ENCODE measurements at regions not wholly inside any gene's neighbourhood (a gene's known extent, or its start where the extent isn't known, plus 50 kb on each side); places are given as distances from the start of the nearest gene placed in this dataset.
"Not testable (repeated sequence)": the region's sequence is repeated elsewhere in the genome, so short reads cannot be mapped to it uniquely, and the experiment has no call there.

DNA sequence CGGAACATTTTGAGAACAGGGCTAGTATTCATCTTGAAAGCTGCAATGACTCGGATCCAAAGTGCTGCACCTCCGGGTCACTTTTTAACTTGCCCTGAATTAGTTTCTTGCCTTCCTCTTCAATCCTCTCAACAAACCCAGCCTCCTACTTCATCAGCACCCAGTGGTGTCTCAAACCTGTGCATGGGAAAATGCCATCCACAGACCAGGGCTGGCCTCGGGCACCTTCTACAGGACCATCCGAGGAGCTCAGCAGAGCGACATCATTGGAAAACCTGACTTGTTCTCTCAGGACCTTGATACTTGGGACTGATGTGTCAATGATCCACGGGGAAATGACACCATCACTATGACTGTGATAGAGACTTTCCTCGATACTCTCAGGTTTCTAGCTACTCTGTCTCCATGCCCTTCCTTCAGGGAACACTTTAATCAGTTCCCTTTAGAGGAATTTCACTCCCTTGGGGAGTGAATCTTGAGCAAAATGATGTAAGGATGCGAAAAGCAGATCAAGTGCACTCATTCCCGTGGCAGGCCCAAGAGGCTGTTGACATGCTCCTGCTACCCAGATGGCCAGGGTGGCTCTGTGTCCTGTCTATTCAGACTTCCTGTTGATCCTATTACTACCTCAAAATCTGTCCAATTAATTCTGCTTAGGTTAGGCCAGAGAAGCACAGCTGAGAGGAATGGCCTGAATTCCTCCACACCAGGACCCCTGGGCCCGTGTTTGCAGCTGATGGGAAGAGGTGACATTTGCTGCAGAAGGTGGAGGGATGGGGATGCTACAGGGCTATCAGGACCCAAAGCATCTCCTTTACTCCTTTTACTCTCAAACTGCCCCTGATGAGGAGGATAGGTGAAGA is 96.5 kb upstream of the SLC25A48 start:
- no peaks in the 10 kb centered on the region for H3K4me1 ChIP-seq
- ATAC-seq, result no peak
- intact Hi-C loops (cut with DNase I), result no loop called here
- no peaks in the 10 kb centered on the region for H3K27me3 ChIP-seq
- no peak overlapping the region for H3K4me3 ChIP-seq
- no peak overlapping the region for H3K27ac ChIP-seq
- TF ChIP-seq, protein P1, sequence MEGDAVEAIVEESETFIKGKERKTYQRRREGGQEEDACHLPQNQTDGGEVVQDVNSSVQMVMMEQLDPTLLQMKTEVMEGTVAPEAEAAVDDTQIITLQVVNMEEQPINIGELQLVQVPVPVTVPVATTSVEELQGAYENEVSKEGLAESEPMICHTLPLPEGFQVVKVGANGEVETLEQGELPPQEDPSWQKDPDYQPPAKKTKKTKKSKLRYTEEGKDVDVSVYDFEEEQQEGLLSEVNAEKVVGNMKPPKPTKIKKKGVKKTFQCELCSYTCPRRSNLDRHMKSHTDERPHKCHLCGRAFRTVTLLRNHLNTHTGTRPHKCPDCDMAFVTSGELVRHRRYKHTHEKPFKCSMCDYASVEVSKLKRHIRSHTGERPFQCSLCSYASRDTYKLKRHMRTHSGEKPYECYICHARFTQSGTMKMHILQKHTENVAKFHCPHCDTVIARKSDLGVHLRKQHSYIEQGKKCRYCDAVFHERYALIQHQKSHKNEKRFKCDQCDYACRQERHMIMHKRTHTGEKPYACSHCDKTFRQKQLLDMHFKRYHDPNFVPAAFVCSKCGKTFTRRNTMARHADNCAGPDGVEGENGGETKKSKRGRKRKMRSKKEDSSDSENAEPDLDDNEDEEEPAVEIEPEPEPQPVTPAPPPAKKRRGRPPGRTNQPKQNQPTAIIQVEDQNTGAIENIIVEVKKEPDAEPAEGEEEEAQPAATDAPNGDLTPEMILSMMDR (IDR thresholded peaks at IDR 0.05), result no peak
- no peak for TF ChIP-seq POLR2A (IDR thresholded peaks at IDR 0.05)
- WGBS (ENCODE audit: insufficient coverage, low coverage, low lambda C conversion rate, missing lambda C conversion rate), result 68% methylated on average over 8 of the region's 11 CpGs
- no peak for DNase-seq
- H3K9me3 ChIP-seq, result no peaks in the 10 kb centered on the region
- no peaks in the 10 kb centered on the region for H3K36me3 ChIP-seq

DNA sequence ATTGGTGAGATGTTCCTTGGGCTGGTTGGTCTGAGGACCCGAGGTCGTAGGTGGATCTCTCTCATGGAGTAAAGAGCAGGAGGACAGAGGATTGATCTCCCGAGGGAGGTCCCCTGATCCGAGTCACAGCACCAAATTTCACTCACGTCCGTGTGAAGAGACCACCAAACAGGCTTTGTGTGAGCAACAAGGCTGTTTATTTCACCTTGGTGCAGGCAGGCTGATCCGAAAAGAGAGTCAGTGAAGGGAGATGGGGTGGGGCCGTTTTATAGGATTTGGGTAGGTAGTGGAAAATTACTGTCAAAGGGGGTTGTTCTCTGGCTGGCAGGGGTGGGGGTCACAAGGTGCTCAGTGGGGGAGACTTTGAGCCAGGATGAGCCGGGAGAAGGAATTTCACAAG is 97.5 kb upstream of the SLC25A48 start:
- intact Hi-C loops (cut with DNase I); H3K9me3 ChIP-seq; H3K4me3 ChIP-seq; ATAC-seq; DNase-seq; H3K36me3 ChIP-seq; H3K27me3 ChIP-seq; H3K27ac ChIP-seq; H3K4me1 ChIP-seq: not testable (repeated sequence)
- 32% methylated on average over 6 of the region's 9 CpGs for WGBS (ENCODE audit: insufficient coverage, low coverage, low lambda C conversion rate, missing lambda C conversion rate)

DNA sequence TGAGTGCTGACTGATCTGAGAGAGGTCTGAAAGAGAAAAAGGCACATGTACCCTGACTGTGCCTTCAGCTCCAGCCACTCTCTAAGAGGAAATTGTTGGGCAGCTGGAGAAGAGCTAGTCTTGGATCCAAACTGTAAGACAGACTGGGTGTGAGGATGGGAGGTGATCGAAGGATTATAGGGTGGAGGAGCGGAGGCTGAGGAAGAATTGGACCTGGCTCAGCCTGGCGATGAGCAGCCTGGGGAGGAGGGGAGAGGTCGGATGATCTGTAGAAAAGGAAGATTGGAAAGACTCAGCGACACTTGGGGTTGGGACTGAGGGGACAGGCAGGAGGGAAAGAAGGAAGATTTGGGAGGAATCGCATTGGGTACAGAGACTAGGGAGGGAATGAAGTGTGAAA is 98.6 kb upstream of the SLC25A48 start:
- intact Hi-C loops (cut with DNase I), result no loop called here
- no peaks in the 10 kb centered on the region for H3K27me3 ChIP-seq
- ATAC-seq (no peak), DNase-seq (no peak)
- no peaks in the 10 kb centered on the region for H3K36me3 ChIP-seq
- H3K9me3 ChIP-seq, result no peaks in the 10 kb centered on the region
- WGBS (ENCODE audit: insufficient coverage, low coverage, low lambda C conversion rate, missing lambda C conversion rate), result 69% methylated on average over 6 of the region's 6 CpGs
- H3K4me1 ChIP-seq, result no peaks in the 10 kb centered on the region
- TF ChIP-seq, protein P1 (IDR thresholded peaks at IDR 0.05), result no peak
- no peak for TF ChIP-seq POLR2A (IDR thresholded peaks at IDR 0.05)
- H3K27ac ChIP-seq, result no peak overlapping the region
- no peak overlapping the region for H3K4me3 ChIP-seq

DNA sequence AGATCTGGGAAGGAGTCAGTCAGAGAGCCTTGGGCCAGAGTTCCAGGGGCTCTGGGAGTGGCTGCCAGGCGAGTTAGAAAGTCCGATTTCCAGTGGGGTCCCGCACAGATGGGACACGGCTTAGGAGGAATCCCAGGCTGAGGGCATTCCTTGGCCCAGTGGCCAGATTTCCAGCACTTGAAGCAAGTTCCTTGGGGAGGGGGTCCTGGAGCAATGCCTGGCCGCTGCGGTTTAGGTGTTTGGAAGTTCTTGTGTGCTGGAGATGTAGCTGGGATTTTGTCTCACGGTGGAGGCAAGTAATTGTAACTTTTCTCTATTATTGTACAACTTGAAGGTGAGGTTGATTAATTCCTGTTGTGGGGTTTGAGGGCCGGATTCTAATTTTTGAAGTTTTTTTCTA is 99.5 kb upstream of the SLC25A48 start:
- intact Hi-C loops (cut with DNase I); H3K4me1 ChIP-seq; H3K4me3 ChIP-seq; H3K27me3 ChIP-seq; DNase-seq; H3K36me3 ChIP-seq; H3K27ac ChIP-seq; ATAC-seq; H3K9me3 ChIP-seq: not testable (repeated sequence)
- 86% methylated on average over 2 of the region's 8 CpGs for WGBS (ENCODE audit: insufficient coverage, low coverage, low lambda C conversion rate, missing lambda C conversion rate)

DNA sequence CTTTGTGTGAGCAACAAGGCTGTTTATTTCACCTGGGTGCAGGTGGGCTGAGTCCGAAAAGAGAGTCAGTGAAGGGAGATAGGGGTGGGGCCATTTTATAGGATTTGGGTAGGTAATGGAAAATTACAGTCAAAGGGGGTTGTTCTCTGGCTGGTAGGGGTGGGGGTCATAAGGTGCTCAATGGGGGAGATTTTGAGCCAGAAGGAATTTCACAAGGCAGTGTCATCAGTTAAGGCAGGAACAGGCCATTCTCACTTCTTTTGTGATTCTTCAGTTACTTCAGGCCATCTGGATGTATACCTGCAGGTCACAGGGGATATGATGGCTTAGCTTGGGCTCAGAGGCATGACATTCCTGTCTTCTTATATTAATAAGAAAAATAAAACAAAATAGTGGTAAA is 103.4 kb upstream of the SLC25A48 start:
- 67% methylated on average over 1 of the region's 1 CpG for WGBS (ENCODE audit: insufficient coverage, low coverage, low lambda C conversion rate, missing lambda C conversion rate)
- ATAC-seq; intact Hi-C loops (cut with DNase I): not testable (repeated sequence)

DNA sequence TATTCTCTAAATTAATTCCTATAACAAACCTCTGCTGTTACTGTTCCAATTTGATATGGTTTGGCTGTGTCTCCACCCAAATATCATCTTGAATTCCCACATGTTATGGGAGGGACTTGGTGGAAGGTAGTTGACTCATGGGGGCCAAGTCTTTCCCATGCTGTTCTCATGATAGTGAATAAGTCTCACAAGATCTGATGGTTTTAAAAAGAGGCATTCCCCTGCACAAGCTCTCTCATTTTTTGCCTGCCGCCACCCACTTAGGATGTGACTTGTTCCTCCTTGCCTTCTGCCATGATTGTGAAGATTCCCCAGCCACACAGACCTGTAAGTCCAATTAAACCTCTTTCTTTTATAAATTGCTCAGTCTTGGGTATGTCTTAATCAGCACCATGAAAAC is 104.3 kb upstream of the SLC25A48 start:
- H3K4me3 ChIP-seq; ATAC-seq; H3K4me1 ChIP-seq; H3K9me3 ChIP-seq; intact Hi-C loops (cut with DNase I); H3K27me3 ChIP-seq; H3K36me3 ChIP-seq; H3K27ac ChIP-seq; DNase-seq: not testable (repeated sequence)
- 77% methylated on average over 1 of the region's 1 CpG for WGBS (ENCODE audit: insufficient coverage, low coverage, low lambda C conversion rate, missing lambda C conversion rate)

More for the DNA sequence above, 103.4 kb upstream of the SLC25A48 start:
- not testable (repeated sequence) for H3K36me3 ChIP-seq, H3K27me3 ChIP-seq, DNase-seq, H3K4me1 ChIP-seq, H3K27ac ChIP-seq, H3K4me3 ChIP-seq, H3K9me3 ChIP-seq
